HFF-Myc (cell line): ENCODE measurements at regions not wholly inside any gene's neighbourhood (a gene's known extent, or its start where the extent isn't known, plus 50 kb on each side); places are given as distances from the start of the nearest gene placed in this dataset.

ENCODE experiments used
- DNase-seq: peaks from one replicate; pipeline ENCODE4 v3.0.0-alpha.2; 2011; ENCODE audit warnings: low read depth; ENCODE audit errors: extremely low read depth
- H3K4me3 ChIP-seq: replicated peaks from 2 replicates; pipeline ENCODE4 v1.5.1; 2011; ENCODE audit warnings: low read depth, mild to moderate bottlenecking, control low read depth, low read length
- CTCF ChIP-seq: IDR thresholded peaks from 2 replicates; pipeline ENCODE4 v1.5.1; 2012; ENCODE audit warnings: mild to moderate bottlenecking, low read depth, low read length, control low read depth; ENCODE audit errors: missing control alignments

GRCh38 chr12:98408681-98409080 is 106.7 kb upstream of the TMPO start:
- no peak for TF ChIP-seq CTCF
- no peak for DNase-seq
- H3K4me3 ChIP-seq: no peak overlapping the region

GRCh38 chr12:98409548-98409947 is 105.8 kb upstream of the TMPO start:
- no peak for DNase-seq
- H3K4me3 ChIP-seq: no peak overlapping the region
- no peak for TF ChIP-seq CTCF

- no peak for DNase-seq
- TF ChIP-seq CTCF: no peak
- no peak overlapping the region for H3K4me3 ChIP-seq
Observed at GRCh38 chr12:98410356-98410755, 105.0 kb upstream of the TMPO start.

- DNase-seq: no peak
- no peak overlapping the region for H3K4me3 ChIP-seq
- peak; percentile 39 for TF ChIP-seq CTCF
Observed at GRCh38 chr12:98416845-98417244, 98.5 kb upstream of the TMPO start.

- no peak for DNase-seq
- no peak for TF ChIP-seq CTCF
- H3K4me3 ChIP-seq: no peak overlapping the region
Observed at GRCh38 chr12:98417266-98417665, 98.1 kb upstream of the TMPO start.

- no peak for TF ChIP-seq CTCF
- H3K4me3 ChIP-seq: peak overlapping the region; percentile 16
- DNase-seq: peak; percentile 94
Observed at GRCh38 chr12:98418357-98419075, 96.9 kb upstream of the TMPO start.
